Kidney glomerular epithelial cell (primary cell): ENCODE measurements at regions not wholly inside any gene's neighbourhood (a gene's known extent, or its start where the extent isn't known, plus 50 kb on each side); places are given as distances from the start of the nearest gene placed in this dataset.
"Not testable (repeated sequence)": the region's sequence is repeated elsewhere in the genome, so short reads cannot be mapped to it uniquely, and the experiment has no call there.

ENCODE experiments used
- DNase-seq: peaks from one replicate; lab custom pipeline; 2025; lab: John Stamatoyannopoulos, UW

DNA sequence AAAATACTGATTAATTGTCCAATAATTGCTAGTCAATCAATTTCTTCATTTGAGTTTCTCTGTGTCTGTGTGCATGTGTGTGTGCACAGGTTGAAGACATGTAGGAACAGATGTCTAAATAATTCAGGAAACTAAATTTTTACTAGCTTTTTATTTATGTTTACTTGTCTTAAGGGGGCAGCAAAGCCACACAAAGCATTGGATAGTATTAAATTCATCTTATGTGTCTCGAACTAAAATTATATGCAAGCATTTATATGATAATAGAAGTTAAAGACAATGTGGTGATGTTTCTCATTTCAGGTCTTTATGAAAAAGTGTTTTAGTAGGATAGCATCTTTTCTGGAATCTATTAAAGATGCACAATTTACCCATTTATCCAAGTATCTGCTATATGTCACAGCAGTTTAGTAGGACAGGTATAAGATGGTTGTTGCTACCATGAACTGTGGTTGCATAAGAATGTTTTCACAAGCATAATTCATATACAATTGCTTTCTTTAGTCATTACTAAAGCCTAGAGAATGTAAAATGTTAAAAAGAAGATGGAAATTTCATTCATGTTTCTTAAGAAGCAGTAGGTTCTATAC, 784.6 kb upstream of the NUDT12 start:
- DNase-seq, result peak; percentile 12

- DNase-seq, result no peak
Measured at GRCh38 chr5:104345222-104346016, 782.8 kb upstream of the NUDT12 start.

DNA sequence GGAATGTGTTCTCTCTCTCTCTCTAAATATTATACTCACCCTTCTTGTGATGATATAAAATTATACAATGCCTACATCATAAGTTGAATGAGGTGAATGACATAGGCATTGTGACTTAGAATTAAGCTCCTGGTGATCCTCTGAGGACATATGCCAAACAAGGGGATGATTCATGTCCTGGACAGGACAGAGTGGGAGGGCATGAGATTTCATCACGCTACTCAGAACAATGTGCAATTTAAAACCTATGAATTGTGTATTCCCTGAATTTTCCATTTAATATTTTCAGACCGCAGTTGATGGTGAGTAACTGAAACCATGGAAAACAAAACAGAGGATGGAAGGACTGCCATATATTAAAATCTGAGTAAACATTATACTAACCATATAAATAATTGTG, 782.2 kb upstream of the NUDT12 start:
- DNase-seq, result peak; percentile 8

GRCh38 chr5:104327801-104328200, 765.2 kb upstream of the NUDT12 start:
- DNase-seq, result no peak

- no peak for DNase-seq
Measured at GRCh38 chr5:104326966-104327365, 764.4 kb upstream of the NUDT12 start.

DNA sequence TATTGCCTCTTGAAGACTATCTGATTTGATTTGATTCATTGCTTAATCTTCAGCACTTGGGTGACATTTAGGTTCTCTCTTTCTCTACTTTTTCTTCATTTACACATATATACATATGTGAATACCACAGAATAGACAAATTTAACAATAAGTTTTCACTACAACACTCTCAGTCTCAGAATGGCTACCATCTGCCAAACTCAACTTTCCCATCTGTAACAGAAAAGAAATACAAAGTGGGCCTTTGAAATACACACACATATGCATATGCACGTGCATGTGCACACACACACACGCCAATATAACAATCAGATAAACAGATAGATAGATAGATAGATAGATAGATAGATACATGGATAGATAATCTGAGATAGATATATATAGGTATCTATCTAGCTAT, 762.8 kb upstream of the NUDT12 start:
- no peak for DNase-seq

- not testable (repeated sequence) for DNase-seq
Measured at GRCh38 chr5:104316676-104317075, 754.1 kb upstream of the NUDT12 start.

DNA sequence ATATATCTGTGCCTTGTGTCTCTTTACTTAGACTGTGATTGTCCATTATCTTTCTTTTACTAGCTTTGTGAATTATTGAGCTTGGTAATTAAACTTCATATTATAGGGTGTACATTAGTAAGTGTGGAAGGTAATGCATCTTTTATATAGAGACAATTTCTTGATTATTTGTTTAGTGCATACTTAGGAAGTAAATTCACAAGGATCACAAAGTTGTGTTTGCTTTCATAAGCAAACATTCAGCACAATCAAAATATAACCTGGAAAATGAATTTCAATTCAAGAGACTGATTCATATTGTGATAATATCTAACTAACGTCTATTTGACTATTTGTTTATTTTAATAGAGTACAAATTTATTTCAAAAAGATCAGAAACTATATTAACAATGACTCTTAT, 749.9 kb upstream of the NUDT12 start:
- DNase-seq, result no peak

GRCh38 chr5:104305602-104306001, 743.0 kb upstream of the NUDT12 start:
- no peak for DNase-seq

DNA sequence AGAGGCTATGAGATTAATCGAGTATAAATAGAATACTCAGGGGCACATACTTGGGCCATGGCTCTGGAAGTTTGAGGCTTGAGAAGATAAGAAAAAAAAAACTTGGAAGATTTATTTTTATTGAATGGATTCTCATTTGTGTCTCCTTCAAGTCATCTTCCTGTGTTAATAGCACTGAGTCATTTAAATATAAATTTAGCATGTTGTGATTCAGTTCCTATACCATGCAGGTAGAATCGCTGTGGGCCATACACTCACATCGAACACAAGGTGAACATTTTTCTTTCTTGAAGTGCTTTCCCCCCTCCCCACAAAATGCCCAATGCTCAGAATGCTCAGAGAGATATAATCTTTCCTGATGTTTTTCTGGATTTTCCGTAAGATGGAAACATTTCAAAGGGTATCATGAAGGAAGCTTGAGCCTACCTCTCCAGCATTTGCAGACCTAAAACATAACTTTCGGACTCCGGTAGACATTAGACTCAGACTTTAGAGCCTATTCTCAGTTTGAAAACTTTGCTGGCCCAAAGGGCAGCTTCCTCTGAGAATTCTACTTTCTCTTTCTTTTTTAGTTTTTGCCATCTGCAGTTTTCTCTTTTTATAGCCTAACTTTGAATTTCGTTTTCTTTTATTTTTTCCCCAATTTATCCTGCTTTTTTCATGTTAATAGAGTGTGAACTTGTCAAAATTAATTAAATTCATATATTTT, 737.6 kb upstream of the NUDT12 start:
- no peak for DNase-seq

DNA sequence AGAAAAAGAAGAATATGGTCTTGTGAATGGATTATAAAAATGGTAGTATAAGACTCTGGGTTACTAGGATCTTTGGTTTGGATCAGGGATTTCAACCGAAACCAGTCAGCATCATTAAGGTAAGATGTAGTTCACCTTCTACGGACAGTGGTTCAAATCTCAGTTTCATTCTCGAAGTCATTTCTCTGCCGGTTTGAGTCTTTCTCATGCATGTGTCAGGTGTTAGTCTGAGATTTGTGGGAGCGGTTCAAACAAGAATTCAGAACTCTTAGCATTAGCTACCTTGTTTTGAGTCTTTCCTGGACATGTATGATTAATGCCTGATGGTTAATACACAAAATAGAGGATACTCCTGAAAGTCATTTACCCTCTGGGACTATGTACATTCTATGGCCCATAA, 735.9 kb upstream of the NUDT12 start:
- DNase-seq, result no peak

DNA sequence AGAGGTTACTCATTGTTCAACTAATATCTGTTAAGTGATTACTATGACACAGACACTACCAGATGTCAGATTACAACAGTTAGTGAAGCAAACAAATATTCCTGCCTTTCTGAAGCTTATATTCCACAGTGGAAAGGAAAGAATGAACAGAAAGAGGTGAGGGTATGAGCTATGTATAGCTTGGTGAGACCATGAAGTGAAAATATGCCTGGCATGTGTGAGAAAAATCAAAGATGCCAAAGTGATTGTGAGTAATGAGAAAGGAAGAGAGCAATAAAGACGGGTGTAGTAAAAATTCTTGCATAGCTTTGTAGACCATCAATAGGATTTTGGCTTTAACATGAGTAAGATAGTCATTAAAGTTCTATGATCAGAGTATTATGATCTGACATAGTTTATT, 734.5 kb upstream of the NUDT12 start:
- peak; percentile 16 for DNase-seq

DNA sequence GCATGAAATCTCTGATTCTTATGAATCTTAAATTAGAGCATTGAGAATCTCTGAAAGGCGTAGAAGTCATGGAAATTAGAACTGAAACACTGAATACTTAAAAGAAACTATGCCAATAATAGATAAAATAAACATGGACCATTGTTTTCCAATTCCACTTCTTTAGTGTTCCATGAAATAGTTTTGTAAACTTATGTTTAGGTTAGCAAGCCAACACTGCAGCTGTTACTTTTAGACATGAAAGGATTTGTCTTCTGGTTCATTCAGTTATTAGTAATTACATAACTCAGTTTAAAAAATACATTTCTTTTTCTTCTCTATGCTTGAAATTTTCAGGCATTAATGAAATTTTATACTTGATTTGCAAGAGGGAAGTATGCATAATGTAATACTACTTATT, 733.4 kb upstream of the NUDT12 start:
- no peak for DNase-seq

DNA sequence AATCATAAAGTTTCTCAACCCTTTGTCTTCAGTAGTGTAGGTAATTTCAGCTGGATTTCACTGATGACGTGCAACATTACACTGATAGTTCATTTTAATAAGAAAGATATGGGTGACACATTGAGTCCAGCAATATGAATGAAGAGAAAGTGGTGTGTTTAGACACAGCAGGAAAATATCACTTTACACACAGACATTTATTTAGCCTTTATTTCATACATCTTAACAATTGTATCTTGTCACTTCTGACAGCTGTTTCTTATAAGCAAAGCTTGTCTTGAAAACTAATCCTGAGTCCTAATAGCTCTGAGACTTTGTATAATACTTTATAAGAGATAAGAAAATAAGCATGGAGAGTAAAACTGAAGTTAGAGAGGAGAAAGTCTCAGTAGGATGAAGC, 720.5 kb upstream of the NUDT12 start:
- DNase-seq, result no peak

GRCh38 chr5:104273725-104274124, 711.1 kb upstream of the NUDT12 start:
- DNase-seq, result no peak

- no peak for DNase-seq
Measured at GRCh38 chr5:104267320-104268015, 704.9 kb upstream of the NUDT12 start.

- no peak for DNase-seq
Measured at GRCh38 chr5:104266161-104266560, 703.6 kb upstream of the NUDT12 start.

DNA sequence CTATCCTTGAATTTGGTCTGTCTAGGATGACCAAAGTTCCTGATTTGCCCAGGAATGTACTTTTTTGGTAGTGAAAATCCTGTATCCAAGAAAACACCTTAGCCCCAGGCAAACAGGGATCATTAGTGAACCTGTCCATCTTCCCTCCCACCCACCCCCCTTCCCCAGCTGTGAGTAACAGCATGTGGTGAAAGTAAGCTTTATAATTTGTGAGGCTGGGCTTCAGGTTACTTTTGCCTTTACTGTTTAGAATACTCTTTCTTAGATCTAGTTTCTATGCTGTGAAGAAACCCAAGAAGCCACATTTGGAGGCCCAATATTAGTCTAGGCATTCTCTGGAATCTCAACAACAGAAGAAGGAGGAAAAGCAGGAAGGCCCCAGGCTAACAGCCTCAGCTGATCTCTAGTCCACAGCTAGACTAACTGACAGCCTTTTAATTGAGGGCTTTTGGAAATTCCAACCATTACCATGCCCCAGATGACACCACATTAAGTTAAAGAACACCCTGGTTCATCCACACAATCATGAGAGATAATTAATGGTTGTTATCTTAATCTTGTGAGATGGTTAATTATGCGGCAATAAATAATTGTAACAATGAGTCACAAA, 703.0 kb upstream of the NUDT12 start:
- no peak for DNase-seq

- no peak for DNase-seq
Measured at GRCh38 chr5:104247260-104247659, 684.7 kb upstream of the NUDT12 start.

- DNase-seq, result no peak
Measured at GRCh38 chr5:104241046-104241445, 678.5 kb upstream of the NUDT12 start.

DNA sequence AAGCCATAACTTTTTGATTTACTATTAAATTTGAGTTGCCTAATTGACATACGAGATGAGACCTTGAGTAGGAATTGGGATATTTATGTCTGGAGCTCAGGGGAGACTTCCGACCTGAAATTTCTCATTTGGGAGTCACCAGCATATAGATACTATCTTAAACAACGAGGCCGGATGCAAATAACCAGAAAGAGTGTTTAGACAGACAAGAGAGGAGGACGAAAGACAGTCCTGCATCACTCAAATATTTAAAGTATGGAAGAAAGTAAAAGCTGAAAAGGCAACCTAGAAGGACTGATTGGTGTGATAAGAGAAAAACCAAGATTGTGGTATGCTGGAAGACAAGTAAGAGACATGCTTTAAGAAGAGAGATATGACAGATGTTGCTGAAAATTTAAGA, 675.0 kb upstream of the NUDT12 start:
- no peak for DNase-seq
